H9 (cell line): ENCODE measurements at regions not wholly inside any gene's neighbourhood (a gene's known extent, or its start where the extent isn't known, plus 50 kb on each side); places are given as distances from the start of the nearest gene placed in this dataset.

Experiments
- DNase-seq: peaks from one replicate; pipeline ENCODE4 v3.0.0-alpha.2; 2017
- H2AFZ ChIP-seq: one replicate; pipeline ENCODE4 v1.6.1; 2013; ENCODE audit warnings: mild to moderate bottlenecking, low read length, control low read depth, moderate library complexity
- H2AK5ac ChIP-seq: 2 replicates; pipeline ENCODE4 v1.6.1; 2013; ENCODE audit warnings: low read length, control low read depth, mixed read lengths; ENCODE audit not compliant: insufficient read length
- H2BK120ac ChIP-seq: one replicate; pipeline ENCODE4 v1.6.1; 2013; ENCODE audit warnings: low read depth, mild to moderate bottlenecking, low read length, control low read depth, inconsistent platforms; ENCODE audit not compliant: poor library complexity, severe bottlenecking
- H2BK12ac ChIP-seq: 2 replicates; pipeline ENCODE4 v1.6.1; 2013; ENCODE audit warnings: low read length, control low read depth, mixed read lengths, low read depth; ENCODE audit not compliant: insufficient read length
- H2BK15ac ChIP-seq: 2 replicates; pipeline ENCODE4 v1.6.1; 2013; ENCODE audit warnings: low read depth, low read length, control low read depth
- H2BK20ac ChIP-seq: one replicate; pipeline ENCODE4 v1.6.1; 2013; ENCODE audit warnings: low read depth, mild to moderate bottlenecking, low read length, control low read depth, inconsistent platforms; ENCODE audit not compliant: poor library complexity, severe bottlenecking
- H2BK5ac ChIP-seq: 2 replicates; pipeline ENCODE4 v1.6.1; 2013; ENCODE audit warnings: low read length, control low read depth, mixed read lengths; ENCODE audit not compliant: insufficient read length
- H3K14ac ChIP-seq: 2 replicates; pipeline ENCODE4 v1.6.1; 2013; ENCODE audit warnings: low read length, control low read depth; ENCODE audit not compliant: insufficient read depth
- H3K18ac ChIP-seq: 2 replicates; pipeline ENCODE4 v1.6.1; 2013; ENCODE audit warnings: low read depth, mild to moderate bottlenecking, mixed read lengths, low read length, control low read depth; ENCODE audit not compliant: insufficient read length
- H3K23ac ChIP-seq: 2 replicates; pipeline ENCODE4 v1.6.1; 2013; ENCODE audit warnings: low read length, control low read depth, mixed read lengths, low read depth; ENCODE audit not compliant: insufficient read length
- H3K23me2 ChIP-seq: 2 replicates; pipeline ENCODE4 v1.6.1; 2013; ENCODE audit warnings: low read depth, mild to moderate bottlenecking, mixed read lengths, low read length, control low read depth; ENCODE audit not compliant: insufficient read length, poor library complexity, severe bottlenecking
- H3K27ac ChIP-seq: 2 replicates; pipeline ENCODE4 v1.5.1; 2013; ENCODE audit warnings: low read length, control low read depth, mixed read lengths, low read depth; ENCODE audit not compliant: insufficient read length
- H3K27me3 ChIP-seq: 2 replicates; pipeline ENCODE4 v1.6.1; 2013; ENCODE audit warnings: low read length, control low read depth, inconsistent platforms; ENCODE audit not compliant: insufficient read depth
- H3K4ac ChIP-seq: 2 replicates; pipeline ENCODE4 v1.6.1; 2013; ENCODE audit warnings: low read depth, mild to moderate bottlenecking, control low read depth, inconsistent platforms, low read length, moderate library complexity
- H3K4me1 ChIP-seq: 2 replicates; pipeline ENCODE4 v1.6.1; 2013; ENCODE audit warnings: low read length, control low read depth, inconsistent platforms; ENCODE audit not compliant: insufficient read depth
- H3K4me2 ChIP-seq: 2 replicates; pipeline ENCODE4 v1.6.1; 2013; ENCODE audit warnings: low read length, control low read depth, mixed read lengths; ENCODE audit not compliant: insufficient read length, insufficient read depth
- H3K56ac ChIP-seq: 2 replicates; pipeline ENCODE4 v1.6.1; 2013; ENCODE audit warnings: low read depth, mild to moderate bottlenecking, mixed read lengths, low read length, control low read depth; ENCODE audit not compliant: insufficient read length
- H3K79me1 ChIP-seq: 2 replicates; pipeline ENCODE4 v1.6.1; 2013; ENCODE audit warnings: low read depth, mild to moderate bottlenecking, moderate library complexity, low read length, control low read depth, inconsistent platforms; ENCODE audit not compliant: insufficient read depth, poor library complexity, severe bottlenecking
- H3K79me2 ChIP-seq: 2 replicates; pipeline ENCODE4 v1.6.1; 2013; ENCODE audit warnings: low read length, control low read depth, inconsistent platforms; ENCODE audit not compliant: insufficient read depth
- H3K9ac ChIP-seq: 2 replicates; pipeline ENCODE4 v1.6.1; 2013; ENCODE audit warnings: low read length, control low read depth, mixed read lengths; ENCODE audit not compliant: insufficient read length; ENCODE audit errors: extremely low read depth
- H3K9me3 ChIP-seq: one replicate; pipeline ENCODE4 v1.6.1; 2013; ENCODE audit warnings: low read depth, low read length, inconsistent platforms; ENCODE audit not compliant: control insufficient read depth
- H3T11ph ChIP-seq: one replicate; pipeline ENCODE4 v1.6.1; 2013; ENCODE audit warnings: mild to moderate bottlenecking, low read length, control low read depth, inconsistent platforms
- H4K20me1 ChIP-seq: one replicate; pipeline ENCODE4 v1.6.1; 2013; ENCODE audit not compliant: control insufficient read depth, insufficient read length, insufficient read depth
- H4K5ac ChIP-seq: 2 replicates; pipeline ENCODE4 v1.6.1; 2013; ENCODE audit warnings: low read depth, mild to moderate bottlenecking, mixed read lengths, low read length, control low read depth; ENCODE audit not compliant: insufficient read length
- H4K8ac ChIP-seq: replicated peaks from 2 replicates; pipeline ENCODE4 v1.6.1; 2013; ENCODE audit warnings: low read length, control low read depth, mixed read lengths, low read depth; ENCODE audit not compliant: insufficient read length
- H4K91ac ChIP-seq: 2 replicates; pipeline ENCODE4 v1.6.1; 2013; ENCODE audit warnings: low read depth, mild to moderate bottlenecking, moderate library complexity, mixed read lengths, low read length, control low read depth; ENCODE audit not compliant: insufficient read length
- H3K27ac Mint-ChIP-seq, 3 experiments: 2 replicates in 2 of 3; 3 replicates in 1 of 3; pipeline ENCODE4 v1.8.0; 2020 to 2021; ENCODE audit warnings: mixed read lengths in 3 of 3, mild to moderate bottlenecking in 1 of 3, moderate library complexity in 1 of 3
- H3K27me3 Mint-ChIP-seq: 2 replicates; pipeline ENCODE4 v1.8.0; 2021; ENCODE audit warnings: low read depth, mild to moderate bottlenecking, moderate library complexity, mixed read lengths
- H3K36me3 Mint-ChIP-seq, 3 experiments: 2 replicates in 2 of 3; 3 replicates in 1 of 3; pipeline ENCODE4 v1.8.0; 2020 to 2021; ENCODE audit warnings: low read depth in 3 of 3, mixed read lengths in 3 of 3; ENCODE audit not compliant: insufficient read depth in 1 of 3
- H3K4me1 Mint-ChIP-seq, 2 experiments: 2 replicates each; pipeline ENCODE4 v1.8.0; 2020; ENCODE audit warnings: mixed read lengths in 2 of 2
- H3K4me3 Mint-ChIP-seq, 2 experiments: 2 replicates in 1 of 2; 3 replicates in 1 of 2; pipeline ENCODE4 v1.8.0; 2020 to 2021; ENCODE audit warnings: mild to moderate bottlenecking in 2 of 2, mixed read lengths in 2 of 2, moderate library complexity in 1 of 2
- H3K9me3 Mint-ChIP-seq, 2 experiments: 2 replicates in 1 of 2; 3 replicates in 1 of 2; pipeline ENCODE4 v1.8.0; 2020; ENCODE audit warnings: mild to moderate bottlenecking in 2 of 2, mixed read lengths in 2 of 2, moderate library complexity in 1 of 2
- WGBS: extraction: QIAGEN DNeasy Blood & Tissue Kit; methylation state at CpG from one replicate; pipeline ENCODE4 v1.1.7; 2013; ENCODE audit warnings: missing lambda C conversion rate, low lambda C conversion rate, mixed read lengths; ENCODE audit not compliant: insufficient read length; ENCODE audit errors: extremely low coverage; 5-methylcytosine and 5-hydroxymethylcytosine counted together
- TF ChIP-seq, protein P1 (sequence below): fragments of 200-600 bp; sonication (generic); conservative IDR thresholded peaks from 3 replicates; pipeline ENCODE4 v1.8.0; 2021; ENCODE audit warnings: antibody characterized with exemption, mild to moderate bottlenecking

DNA sequence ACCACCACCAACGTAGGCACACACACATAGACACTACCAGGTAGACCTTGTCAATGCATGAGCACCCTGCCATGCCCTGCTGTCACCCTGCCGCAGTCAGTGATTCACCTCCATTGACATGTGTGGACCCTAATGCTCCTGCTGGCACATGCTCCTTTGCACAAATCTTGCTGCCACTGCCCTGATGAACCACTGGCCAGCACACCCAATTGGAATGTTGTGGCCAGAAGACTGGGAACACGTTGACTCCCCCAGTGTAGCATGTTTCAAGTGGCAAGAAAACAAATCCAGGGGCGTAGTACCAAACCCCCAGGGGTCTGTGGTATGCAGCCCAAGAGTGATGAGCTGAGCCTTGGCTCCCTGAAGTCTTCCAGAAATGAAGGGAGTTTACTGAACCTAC is 486.4 kb upstream of the KIF2B start:
- H4K20me1 ChIP-seq, result no peaks in the 10 kb centered on the region
- DNase-seq, result no peak
- H3K9me3 ChIP-seq, result no peaks in the 10 kb centered on the region
- no peak overlapping the region for H4K5ac ChIP-seq
- H2BK12ac ChIP-seq, result no peak overlapping the region
- no peak overlapping the region for H3K23ac ChIP-seq
- H3K56ac ChIP-seq, result no peak overlapping the region
- no peaks in the 10 kb centered on the region for H3K4me1 ChIP-seq
- H2BK20ac ChIP-seq, result no peak overlapping the region
- peaks cover 29 to 31% of the 10 kb centered on the region in 2 experiments for H3K9me3 Mint-ChIP-seq
- no peak overlapping the region; a peak in 1 of 7 replicates for H3K27ac Mint-ChIP-seq
- H4K8ac ChIP-seq, result no peak overlapping the region
- H3K14ac ChIP-seq, result no peak overlapping the region
- WGBS, result no CpG with 5 or more reads among the region's 4 CpGs
- no peaks in the 10 kb centered on the region for H3K27me3 Mint-ChIP-seq
- H3K4ac ChIP-seq, result no peak overlapping the region
- no peak overlapping the region for H4K91ac ChIP-seq
- no peaks in the 10 kb centered on the region for H3K23me2 ChIP-seq
- peaks cover 23 to 51% (median 31%) of the 10 kb centered on the region in 3 experiments for H3K36me3 Mint-ChIP-seq
- no peaks in the 10 kb centered on the region for H3K27me3 ChIP-seq
- H2BK120ac ChIP-seq, result no peak overlapping the region
- H3K79me1 ChIP-seq, result no peaks in the 10 kb centered on the region
- H2AK5ac ChIP-seq, result no peak overlapping the region
- H2AFZ ChIP-seq, result no peak overlapping the region
- H3T11ph ChIP-seq, result no peak overlapping the region
- H3K79me2 ChIP-seq, result no peaks in the 10 kb centered on the region
- no peak overlapping the region for H3K9ac ChIP-seq
- no peak overlapping the region for H3K18ac ChIP-seq
- no peak overlapping the region for H3K4me2 ChIP-seq
- H2BK5ac ChIP-seq, result no peak overlapping the region
- no peak overlapping the region for H2BK15ac ChIP-seq
- peaks cover 4 to 5% of the 10 kb centered on the region in 2 experiments; a peak in 2 of 4 replicates for H3K4me1 Mint-ChIP-seq
- H3K27ac ChIP-seq, result no peak overlapping the region
- no peak overlapping the region for H3K4me3 Mint-ChIP-seq
- TF ChIP-seq, protein P1, sequence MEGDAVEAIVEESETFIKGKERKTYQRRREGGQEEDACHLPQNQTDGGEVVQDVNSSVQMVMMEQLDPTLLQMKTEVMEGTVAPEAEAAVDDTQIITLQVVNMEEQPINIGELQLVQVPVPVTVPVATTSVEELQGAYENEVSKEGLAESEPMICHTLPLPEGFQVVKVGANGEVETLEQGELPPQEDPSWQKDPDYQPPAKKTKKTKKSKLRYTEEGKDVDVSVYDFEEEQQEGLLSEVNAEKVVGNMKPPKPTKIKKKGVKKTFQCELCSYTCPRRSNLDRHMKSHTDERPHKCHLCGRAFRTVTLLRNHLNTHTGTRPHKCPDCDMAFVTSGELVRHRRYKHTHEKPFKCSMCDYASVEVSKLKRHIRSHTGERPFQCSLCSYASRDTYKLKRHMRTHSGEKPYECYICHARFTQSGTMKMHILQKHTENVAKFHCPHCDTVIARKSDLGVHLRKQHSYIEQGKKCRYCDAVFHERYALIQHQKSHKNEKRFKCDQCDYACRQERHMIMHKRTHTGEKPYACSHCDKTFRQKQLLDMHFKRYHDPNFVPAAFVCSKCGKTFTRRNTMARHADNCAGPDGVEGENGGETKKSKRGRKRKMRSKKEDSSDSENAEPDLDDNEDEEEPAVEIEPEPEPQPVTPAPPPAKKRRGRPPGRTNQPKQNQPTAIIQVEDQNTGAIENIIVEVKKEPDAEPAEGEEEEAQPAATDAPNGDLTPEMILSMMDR, result no peak
